ENCODE measurements at regions not wholly inside any gene's neighbourhood (a gene's known extent, or its start where the extent isn't known, plus 50 kb on each side); places are given as distances from the start of the nearest gene placed in this dataset.
A peak's percentile ranks its signal among the peaks of the same experiment; 100 is the strongest.

- no peak for DNase-seq (ENCODE audit: low read depth)
Measured at GRCh38 chr9:75226403-75227139, 138.3 kb downstream of the OSTF1 start.

GRCh38 chr9:75228893-75229292 lies 140.6 kb downstream of the OSTF1 start:
- no peak for TF ChIP-seq CTCF (conservative IDR thresholded peaks at IDR 0.05; ENCODE audit: low read depth, low read length)
- H3K4me3 ChIP-seq (ENCODE audit: low read depth, low read length), result no peak overlapping the region
- DNase-seq (ENCODE audit: low read depth), result no peak

More at GRCh38 chr9:75226403-75227139, 138.3 kb downstream of the OSTF1 start:
- TF ChIP-seq CTCF (conservative IDR thresholded peaks at IDR 0.05; ENCODE audit: low read depth, low read length), result no peak
- H3K4me3 ChIP-seq (ENCODE audit: low read depth, low read length), result no peak overlapping the region

GRCh38 chr9:75229605-75230332 lies 141.5 kb downstream of the OSTF1 start:
- no peak overlapping the region for H3K4me3 ChIP-seq (ENCODE audit: low read depth, low read length)
- peak; percentile 6 for TF ChIP-seq CTCF (conservative IDR thresholded peaks at IDR 0.05; ENCODE audit: low read depth, low read length)
- DNase-seq (ENCODE audit: low read depth), result peak; percentile 68

GRCh38 chr9:75230469-75230868 lies 142.2 kb downstream of the OSTF1 start:
- no peak overlapping the region for H3K4me3 ChIP-seq (ENCODE audit: low read depth, low read length)
- DNase-seq (ENCODE audit: low read depth), result no peak
- TF ChIP-seq CTCF (conservative IDR thresholded peaks at IDR 0.05; ENCODE audit: low read depth, low read length), result no peak

- TF ChIP-seq CTCF (conservative IDR thresholded peaks at IDR 0.05; ENCODE audit: low read depth, low read length), result no peak
- DNase-seq (ENCODE audit: low read depth), result no peak
- H3K4me3 ChIP-seq (ENCODE audit: low read depth, low read length), result no peak overlapping the region
Measured at GRCh38 chr9:75231167-75231566, 142.9 kb downstream of the OSTF1 start.

GRCh38 chr9:75233011-75233410 lies 144.7 kb downstream of the OSTF1 start:
- peak; percentile 97 for DNase-seq (ENCODE audit: low read depth)
- no peak for TF ChIP-seq CTCF (conservative IDR thresholded peaks at IDR 0.05; ENCODE audit: low read depth, low read length)
- H3K4me3 ChIP-seq (ENCODE audit: low read depth, low read length), result no peak overlapping the region
